Aorta (tissue), 5 donors: ENCODE measurements at regions not wholly inside any gene's neighbourhood (a gene's known extent, or its start where the extent isn't known, plus 50 kb on each side); places are given as distances from the start of the nearest gene placed in this dataset.

Experiments used
- ATAC-seq: fragments of 200-7000 bp; cut with Tn5 transposase; one replicate; pipeline ENCODE4 v1.9.1; 2022; ENCODE audit warnings: moderate library complexity; ENCODE audit not compliant: low FRiP score
- DNase-seq, 2 donors: peaks; one replicate each; pipeline ENCODE4 v3.0.0-alpha.2; 2020
- H3K27ac ChIP-seq, 2 donors: one replicate each; pipeline ENCODE4 v1.5.1; 2013; ENCODE audit warnings: low read length in 2 of 2, mild to moderate bottlenecking in 2 of 2, moderate library complexity in 2 of 2, control low read depth in 1 of 2, inconsistent platforms in 1 of 2, low read depth in 1 of 2
- H3K27me3 ChIP-seq, 2 donors: one replicate each; pipeline ENCODE4 v1.6.1; 2013; ENCODE audit warnings: control low read depth in 1 of 2, low read length in 1 of 2, mild to moderate bottlenecking in 1 of 2, moderate library complexity in 1 of 2; ENCODE audit not compliant: insufficient read depth in 2 of 2, control insufficient read depth in 1 of 2
- H3K36me3 ChIP-seq, 2 donors: one replicate each; pipeline ENCODE4 v1.6.1; 2013; ENCODE audit warnings: control low read depth in 1 of 2, low read length in 1 of 2, mild to moderate bottlenecking in 1 of 2; ENCODE audit not compliant: insufficient read depth in 2 of 2, control insufficient read depth in 1 of 2
- H3K4me1 ChIP-seq, 2 donors: one replicate each; pipeline ENCODE4 v1.6.1; 2013; ENCODE audit warnings: low read length in 2 of 2, control low read depth in 1 of 2, mild to moderate bottlenecking in 1 of 2, moderate library complexity in 1 of 2; ENCODE audit not compliant: insufficient read depth in 2 of 2, control insufficient read depth in 1 of 2
- H3K4me3 ChIP-seq, 2 donors: one replicate each; pipeline ENCODE4 v1.5.1; 2013; ENCODE audit warnings: low read length in 2 of 2, control low read depth in 1 of 2, mild to moderate bottlenecking in 1 of 2
- H3K9me3 ChIP-seq: one replicate; pipeline ENCODE4 v1.6.1; 2013; ENCODE audit warnings: mild to moderate bottlenecking, low read length; ENCODE audit not compliant: control insufficient read depth
- WGBS, 2 donors: extraction: QIAGEN DNeasy Blood & Tissue Kit; methylation state at CpG; one replicate each; pipeline ENCODE4 v1.1.7; 2013; 5-methylcytosine and 5-hydroxymethylcytosine counted together
- intact Hi-C, 2 donors: fragments of 100-400 bp; cut with DNase I; formaldehyde crosslinking; loops; one replicate each; pipeline versions ENCODE4 v1.14.2 to v1.15.0; 2022
- donor health status: healthy with polysubstance abuse.
- donor health status: Bipolar disorder and iron deficiency.
- donor health status: DM: no; HTN: no; CAD: no.
- donor health status: DM: no; HTN: no; CAD: no.
- donor health status: DM: yes; HTN: yes; CAD: no.

- intact Hi-C loops = no loop called here
- Histone ChIP-seq H3K4me3 (no peak overlapping the region), H3K9me3 (no peaks in the 10 kb centered on the region), H3K4me1 (no peaks in the 10 kb centered on the region), H3K27ac (no peak overlapping the region), H3K36me3 (no peaks in the 10 kb centered on the region), H3K27me3 (no peaks in the 10 kb centered on the region)
- ATAC-seq (no peak), DNase-seq (no peak)
- 86 to 95% methylated on average over 2 of the region's 2 CpGs for WGBS, 2 donors
Observed at GRCh38 chr11:112715056-112715455, 246.2 kb upstream of the NCAM1 start.

- no peaks in the 10 kb centered on the region for H3K4me1 ChIP-seq
- H3K27ac ChIP-seq = no peak overlapping the region
- intact Hi-C loops = no loop called here
- H3K4me3 ChIP-seq = no peak overlapping the region
- H3K9me3 ChIP-seq = no peaks in the 10 kb centered on the region
- DNase-seq (no peak), ATAC-seq (no peak)
- no peaks in the 10 kb centered on the region for H3K27me3 ChIP-seq
- no peaks in the 10 kb centered on the region for H3K36me3 ChIP-seq
- WGBS, 2 donors = 0 to 100% methylated on average over 1 of the region's 1 CpG
Observed at GRCh38 chr11:112718483-112718882, 242.7 kb upstream of the NCAM1 start.

GRCh38 chr11:112719736-112720525 lies 241.3 kb upstream of the NCAM1 start:
- Histone ChIP-seq H3K4me1 (no peaks in the 10 kb centered on the region), H3K36me3 (no peaks in the 10 kb centered on the region), H3K27me3 (no peaks in the 10 kb centered on the region), H3K9me3 (no peaks in the 10 kb centered on the region), H3K4me3 (no peak overlapping the region), H3K27ac (no peak overlapping the region)
- ATAC-seq (no peak), DNase-seq (no peak)
- 88 to 90% methylated on average over 11 of the region's 11 CpGs for WGBS, 2 donors
- intact Hi-C loops = no loop called here

GRCh38 chr11:112722148-112722547 lies 239.1 kb upstream of the NCAM1 start:
- no peaks in the 10 kb centered on the region for H3K4me1 ChIP-seq
- 19 to 32% methylated on average over 2 of the region's 2 CpGs for WGBS, 2 donors
- H3K27ac ChIP-seq = no peak overlapping the region
- intact Hi-C loops = no loop called here
- H3K4me3 ChIP-seq = no peak overlapping the region
- no peaks in the 10 kb centered on the region for H3K27me3 ChIP-seq
- no peaks in the 10 kb centered on the region for H3K9me3 ChIP-seq
- ATAC-seq (no peak), DNase-seq (no peak)
- H3K36me3 ChIP-seq = no peaks in the 10 kb centered on the region

- intact Hi-C loops = no loop called here
- Histone ChIP-seq H3K36me3 (no peaks in the 10 kb centered on the region), H3K27me3 (no peaks in the 10 kb centered on the region), H3K9me3 (no peaks in the 10 kb centered on the region), H3K27ac (no peak overlapping the region), H3K4me1 (no peaks in the 10 kb centered on the region), H3K4me3 (no peak overlapping the region)
- ATAC-seq (no peak), DNase-seq (no peak)
- whole genome bisulfite sequencing, 2 donors = 57 to 59% methylated on average over 4 of the region's 4 CpGs
Observed at GRCh38 chr11:112722876-112723275, 238.3 kb upstream of the NCAM1 start.

- Histone ChIP-seq H3K9me3 (no peaks in the 10 kb centered on the region), H3K27me3 (no peaks in the 10 kb centered on the region), H3K4me3 (no peak overlapping the region), H3K27ac (no peak overlapping the region), H3K36me3 (no peaks in the 10 kb centered on the region), H3K4me1 (no peaks in the 10 kb centered on the region)
- DNase-seq (no peak), ATAC-seq (no peak)
- whole genome bisulfite sequencing, 2 donors = 64 to 74% methylated on average over 13 of the region's 13 CpGs
- intact Hi-C loops = no loop called here
Observed at GRCh38 chr11:112723676-112724495, 237.3 kb upstream of the NCAM1 start.

- DNase-seq = no peak
- 77 to 82% methylated on average over 4 of the region's 4 CpGs for WGBS, 2 donors
- no peaks in the 10 kb centered on the region for H3K27me3 ChIP-seq
- no peaks in the 10 kb centered on the region for H3K36me3 ChIP-seq
- ATAC-seq = no peak
- no peaks in the 10 kb centered on the region for H3K4me1 ChIP-seq
- no peaks in the 10 kb centered on the region for H3K9me3 ChIP-seq
- H3K4me3 ChIP-seq = no peak overlapping the region
- intact Hi-C loops = no loop called here
- H3K27ac ChIP-seq = no peak overlapping the region
Observed at GRCh38 chr11:112724496-112724790, 236.8 kb upstream of the NCAM1 start.

GRCh38 chr11:112725636-112726035 lies 235.6 kb upstream of the NCAM1 start:
- 68 to 73% methylated on average over 3 of the region's 3 CpGs for WGBS, 2 donors
- intact Hi-C loops = no loop called here
- no peaks in the 10 kb centered on the region for H3K27me3 ChIP-seq
- H3K4me3 ChIP-seq = no peak overlapping the region
- no peak overlapping the region for H3K27ac ChIP-seq
- no peaks in the 10 kb centered on the region for H3K9me3 ChIP-seq
- no peaks in the 10 kb centered on the region for H3K36me3 ChIP-seq
- H3K4me1 ChIP-seq = no peaks in the 10 kb centered on the region
- no peak for ATAC-seq
- no peak for DNase-seq

- WGBS, 2 donors = 53 to 54% methylated on average over 3 of the region's 3 CpGs
Observed at GRCh38 chr11:112727341-112727841, 233.8 kb upstream of the NCAM1 start.

More at GRCh38 chr11:112727341-112727841, 233.8 kb upstream of the NCAM1 start:
- intact Hi-C loops = no loop called here
- no peaks in the 10 kb centered on the region for H3K4me1 ChIP-seq
- no peak for ATAC-seq
- H3K36me3 ChIP-seq = no peaks in the 10 kb centered on the region
- no peak for DNase-seq
- H3K4me3 ChIP-seq = no peak overlapping the region
- no peaks in the 10 kb centered on the region for H3K9me3 ChIP-seq
- no peaks in the 10 kb centered on the region for H3K27me3 ChIP-seq
- no peak overlapping the region for H3K27ac ChIP-seq
